GM19238 (cell line): ENCODE measurements at regions not wholly inside any gene's neighbourhood (a gene's known extent, or its start where the extent isn't known, plus 50 kb on each side); places are given as distances from the start of the nearest gene placed in this dataset.

ENCODE experiments used
- DNase-seq: peaks from one replicate; pipeline ENCODE4 v3.0.0; 2011; ENCODE audit warnings: low spot score; ENCODE audit not compliant: insufficient read length

DNA sequence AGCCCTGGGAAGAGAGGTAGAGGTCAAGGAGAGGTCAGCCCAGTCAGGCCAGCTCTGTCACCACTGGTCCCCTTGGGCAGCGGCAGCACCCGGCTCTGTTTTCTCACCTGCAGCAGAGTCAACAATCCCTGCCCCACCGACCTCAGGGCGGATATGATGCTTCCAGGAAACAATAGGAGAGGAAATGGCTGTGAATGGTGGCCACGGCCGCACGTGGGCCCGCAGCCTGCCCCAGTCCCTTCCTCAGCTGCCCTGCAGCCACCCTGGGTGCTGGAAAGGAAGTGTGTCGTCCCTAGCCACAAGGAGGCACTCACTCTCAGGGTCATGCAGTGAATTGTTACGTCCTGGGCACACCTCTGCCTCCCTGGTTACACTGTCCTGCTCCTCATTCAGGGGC, 92.5 kb upstream of the ENPP6 start:
- no peak for DNase-seq

- no peak for DNase-seq
Measured at GRCh38 chr4:184309241-184310170, 91.8 kb upstream of the ENPP6 start.

- DNase-seq = no peak
Measured at GRCh38 chr4:184306949-184307348, 89.3 kb upstream of the ENPP6 start.

GRCh38 chr4:184306470-184306869, 88.8 kb upstream of the ENPP6 start:
- DNase-seq = no peak

DNA sequence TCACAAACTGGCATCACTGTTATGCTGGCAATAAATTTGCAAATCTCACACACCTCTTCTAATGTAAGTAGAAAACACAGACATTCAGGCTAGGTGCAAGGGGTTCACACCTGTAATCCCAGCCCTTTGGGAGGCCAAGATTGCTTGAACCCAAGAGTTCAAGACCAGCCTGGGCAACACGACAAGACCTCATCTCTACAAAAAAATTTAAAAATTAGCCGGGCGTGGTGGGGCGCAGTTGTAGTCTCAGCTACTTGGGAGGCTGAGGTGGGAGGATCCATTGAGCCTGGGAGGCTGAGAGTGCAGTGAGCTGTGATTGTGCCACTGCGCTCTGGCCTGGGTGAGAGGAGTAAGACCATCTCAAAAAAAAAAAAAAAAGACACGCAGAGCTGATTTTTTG, 83.1 kb upstream of the ENPP6 start:
- no peak for DNase-seq

GRCh38 chr4:184298254-184298653, 80.6 kb upstream of the ENPP6 start:
- no peak for DNase-seq

GRCh38 chr4:184295206-184295605, 77.5 kb upstream of the ENPP6 start:
- DNase-seq = no peak

DNA sequence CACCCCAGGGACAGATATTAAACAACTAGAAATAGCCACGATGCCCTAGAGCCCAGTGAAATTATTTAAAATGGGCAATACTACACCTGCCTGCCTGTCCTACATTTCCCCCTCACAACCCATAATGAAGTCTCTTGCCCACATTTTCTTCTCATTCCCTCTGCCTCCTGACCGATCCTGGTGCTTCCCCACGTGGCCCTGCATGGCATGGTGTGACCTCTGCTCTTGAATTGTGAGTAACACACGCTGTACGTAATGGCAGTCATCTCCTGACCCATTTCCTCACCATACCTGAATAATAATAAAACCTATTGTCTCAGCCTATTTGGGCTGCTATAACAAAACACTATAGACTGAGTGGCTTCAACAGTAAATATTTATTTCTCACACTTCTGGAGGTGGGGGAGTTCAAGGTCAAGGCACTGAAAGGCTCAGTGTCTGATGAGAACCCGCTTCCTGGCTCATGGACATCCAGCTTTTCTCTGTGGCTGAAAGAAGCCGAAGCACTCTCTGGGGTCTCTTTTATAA, 77.0 kb upstream of the ENPP6 start:
- DNase-seq = no peak

DNA sequence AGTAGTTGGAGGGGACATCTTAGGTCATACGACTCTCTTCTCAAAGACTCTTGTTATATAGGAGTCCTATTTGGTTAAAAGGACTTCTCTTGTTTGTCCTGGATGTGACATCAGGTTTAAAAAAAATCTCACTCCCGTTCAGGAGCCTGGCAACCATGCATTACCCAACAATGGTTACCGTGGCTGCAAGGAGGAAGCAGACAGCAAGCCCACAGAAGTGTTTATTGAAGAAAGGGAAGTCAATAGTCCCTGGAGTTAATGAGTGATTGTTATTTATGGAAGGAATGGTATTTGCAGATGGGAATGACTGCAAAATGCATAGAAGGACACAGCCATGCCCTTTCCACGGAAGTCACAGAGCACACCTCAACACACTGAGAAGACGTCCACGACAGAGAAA, 75.9 kb upstream of the ENPP6 start:
- no peak for DNase-seq

DNA sequence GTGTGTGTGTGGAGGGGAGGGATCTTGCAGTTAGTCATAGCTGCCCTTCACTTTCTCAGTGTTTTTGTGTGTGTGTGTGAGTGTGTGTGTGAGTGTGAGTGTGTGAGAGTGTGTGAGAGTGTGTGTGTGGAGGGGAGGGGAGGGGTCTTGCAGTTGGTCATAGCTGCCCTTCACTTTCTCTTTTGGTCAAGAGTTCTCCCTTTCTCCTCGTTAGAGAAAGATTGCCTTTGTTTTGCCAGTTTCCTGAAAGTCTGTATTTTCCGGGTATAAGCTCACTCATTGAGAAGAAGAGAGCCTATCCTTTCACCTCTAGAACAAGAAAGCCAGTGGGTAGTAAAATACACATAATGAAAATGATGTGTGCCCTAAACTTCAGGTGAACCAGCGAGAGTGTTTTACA, 75.2 kb upstream of the ENPP6 start:
- no peak for DNase-seq

DNA sequence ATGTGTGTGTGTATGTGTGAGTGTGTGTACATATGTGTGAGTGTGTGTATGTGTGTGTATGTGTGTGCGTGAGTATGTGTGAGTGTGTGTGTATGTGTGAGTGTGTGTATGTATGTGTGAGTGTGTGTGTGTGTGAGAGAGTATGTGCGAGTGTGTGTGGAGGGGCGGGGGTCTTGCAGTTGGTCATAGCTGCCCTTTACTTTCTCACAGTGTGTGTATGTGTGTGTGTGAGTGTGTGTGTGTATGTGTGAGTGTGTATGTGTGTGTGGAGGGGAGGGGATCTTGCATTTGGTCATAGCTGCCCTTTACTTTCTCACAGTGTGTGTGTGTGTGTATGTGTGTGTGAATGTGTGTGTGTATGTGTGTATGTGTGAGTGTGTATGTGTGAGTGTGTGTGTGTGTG, 74.8 kb upstream of the ENPP6 start:
- no peak for DNase-seq

DNA sequence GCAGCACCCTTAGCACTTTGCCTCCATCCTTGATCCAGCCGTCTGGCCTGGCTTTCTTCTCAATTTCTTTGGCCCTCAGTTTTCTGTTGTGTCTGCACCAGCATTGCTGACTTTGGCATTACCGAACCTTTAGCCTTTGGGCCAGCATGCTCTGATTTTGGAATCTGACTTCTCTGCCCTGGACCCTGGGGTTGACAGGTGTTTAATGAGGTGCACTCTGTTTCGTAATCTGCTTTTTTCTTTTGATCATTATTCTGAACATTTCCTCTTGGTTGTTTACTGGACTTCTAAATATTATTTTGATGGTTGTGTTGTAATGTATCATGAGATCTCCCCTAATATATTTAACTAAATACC, 71.5 kb upstream of the ENPP6 start:
- DNase-seq = no peak

GRCh38 chr4:184288451-184289178, 70.9 kb upstream of the ENPP6 start:
- DNase-seq = no peak

DNA sequence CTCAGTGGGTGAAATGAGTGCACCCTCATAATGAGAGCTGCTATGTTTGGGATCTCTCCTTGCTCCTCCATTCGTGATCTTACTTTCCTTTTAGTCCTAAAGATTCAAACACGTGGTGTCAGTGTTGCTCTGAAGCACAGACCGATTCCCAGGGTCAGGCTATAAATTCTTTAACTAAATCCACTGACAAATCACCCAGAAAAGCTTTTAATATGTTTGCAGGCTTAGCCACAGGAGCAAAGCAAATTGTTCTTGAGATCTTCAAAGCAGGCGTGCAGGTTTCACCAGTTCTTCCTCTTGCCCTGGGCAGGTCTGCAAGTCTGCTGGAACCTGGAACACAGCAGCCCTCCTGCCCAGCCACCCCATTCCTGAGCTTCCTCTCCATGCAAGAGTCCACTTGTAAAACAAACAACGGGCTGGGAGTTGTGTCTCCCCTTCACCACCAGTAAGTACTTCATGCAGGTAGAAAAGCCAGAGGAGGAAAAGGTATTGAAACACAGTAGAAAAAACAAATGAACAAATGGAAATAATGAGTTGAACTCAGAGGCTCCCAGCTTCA, 70.1 kb upstream of the ENPP6 start:
- DNase-seq = no peak

DNA sequence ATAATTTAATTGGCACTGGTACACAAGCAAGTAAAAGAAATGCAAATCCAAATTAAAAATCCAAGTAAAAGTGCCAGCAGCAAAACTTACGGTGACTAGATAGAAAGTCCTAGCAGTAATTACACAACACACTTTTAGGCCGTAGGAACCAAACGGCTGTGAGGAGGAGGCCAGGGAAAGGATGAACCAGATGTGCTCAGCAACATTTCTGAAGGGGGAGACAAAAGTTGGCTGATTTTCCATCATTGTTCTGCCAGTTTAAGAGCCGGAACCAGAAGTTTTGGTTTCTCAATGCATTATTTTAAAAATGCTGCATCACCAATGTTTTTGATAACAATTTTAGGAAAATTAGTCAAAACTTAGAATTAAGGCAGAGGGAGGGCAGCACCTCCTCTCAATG, 68.7 kb upstream of the ENPP6 start:
- DNase-seq = no peak

- no peak for DNase-seq
Measured at GRCh38 chr4:184284742-184285141, 67.1 kb upstream of the ENPP6 start.

DNA sequence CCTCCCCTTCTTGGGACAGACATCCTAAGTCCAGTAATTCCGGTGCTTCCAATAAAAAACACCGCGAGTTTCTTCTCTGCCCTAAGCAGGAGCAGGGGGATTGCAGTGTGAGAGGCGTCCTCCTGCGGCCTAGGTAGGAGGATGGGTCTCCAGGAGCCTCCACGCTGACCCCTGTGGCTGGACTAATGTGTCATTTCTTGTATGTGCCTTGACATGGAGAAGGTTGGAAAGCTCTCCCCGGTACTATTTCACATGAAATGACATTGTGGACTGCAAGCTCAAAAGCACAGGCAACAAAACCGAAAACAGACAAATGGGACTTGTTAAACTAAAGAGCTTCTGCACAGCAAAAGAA, 66.6 kb upstream of the ENPP6 start:
- DNase-seq = no peak

DNA sequence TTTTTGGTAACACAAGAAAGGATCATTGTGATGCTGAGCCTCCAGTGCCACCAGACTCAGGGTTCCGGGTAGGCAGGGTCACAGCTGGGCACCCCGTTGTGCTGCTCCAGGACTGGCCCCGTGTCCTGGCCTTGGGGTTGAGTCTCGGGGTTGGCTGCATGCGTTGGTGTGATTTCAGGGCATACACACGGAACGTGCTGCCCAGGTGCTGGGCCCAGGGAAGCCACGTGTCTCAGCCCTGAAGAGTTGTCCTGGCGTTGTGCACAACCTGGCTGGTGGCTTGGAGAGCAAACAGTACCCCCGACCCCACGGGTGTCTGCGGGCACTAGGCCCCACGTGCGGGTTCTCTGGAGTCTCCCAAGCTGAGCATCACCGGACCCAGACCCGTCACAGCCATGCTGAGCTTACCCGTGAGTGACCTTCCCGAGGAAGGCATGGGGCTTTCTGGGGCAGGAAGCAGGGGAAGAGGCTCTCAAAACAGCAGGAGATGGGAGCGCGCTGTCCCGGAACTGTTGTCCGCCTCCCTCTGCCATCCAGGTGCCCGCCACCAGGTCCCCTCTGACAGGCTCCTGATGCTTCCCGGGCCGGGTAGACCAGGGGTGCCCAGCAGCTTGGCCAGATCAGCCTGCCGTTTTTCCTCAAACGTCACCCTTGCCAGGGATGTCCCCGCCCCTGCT, 66.1 kb upstream of the ENPP6 start:
- no peak for DNase-seq

- DNase-seq = peak; percentile 56
Measured at GRCh38 chr4:184282895-184283654, 65.4 kb upstream of the ENPP6 start.

GRCh38 chr4:184282251-184282713, 64.6 kb upstream of the ENPP6 start:
- DNase-seq = no peak
